ENCODE measurements at regions not wholly inside any gene's neighbourhood (a gene's known extent, or its start where the extent isn't known, plus 50 kb on each side); places are given as distances from the start of the nearest gene placed in this dataset.

GRCh38 chr9:6128030-6128429, 87.6 kb upstream of the IL33 start:
- Histone ChIP-seq H2AFZ (ENCODE audit: low read depth, low read length) (no peak overlapping the region), H3K79me2 (ENCODE audit: control insufficient read depth, insufficient read depth, low read length) (no peaks in the 10 kb centered on the region), H3K9ac (ENCODE audit: insufficient read depth in 1 of 2, low read depth in 2 of 2, low read length in 2 of 2) (no peak overlapping the region), H3K27ac (ENCODE audit: extremely low read depth, low read depth, low read length) (no peak overlapping the region), H3K4me2 (ENCODE audit: insufficient read depth, low read length) (no peak overlapping the region), H3K9me1 (ENCODE audit: control insufficient read depth, insufficient read depth, low read length) (no peaks in the 10 kb centered on the region), H3K4me3 (no peak overlapping the region), H4K20me1 (replicated peaks; ENCODE audit: control insufficient read depth, insufficient read depth, low read length) (no peaks in the 10 kb centered on the region), H3K4me1 (replicated peaks in 1 of 2; ENCODE audit: control insufficient read depth in 2 of 2, insufficient read depth in 2 of 2, low read length in 2 of 2) (no peaks in the 10 kb centered on the region), H3K27me3 (ENCODE audit: control insufficient read depth in 2 of 2, insufficient read depth in 2 of 2, low read length in 2 of 2) (peaks cover 0 to 4% of the 10 kb centered on the region in 2 experiments; a peak in 1 of 5 replicates), H3K9me3 (replicated peaks; ENCODE audit: control insufficient read depth, insufficient read depth, low read depth, low read length) (no peaks in the 10 kb centered on the region), H3K36me3 (ENCODE audit: control insufficient read depth, insufficient read depth, low read length) (no peaks in the 10 kb centered on the region)
- ChIA-PET POLR2A (interaction anchor here (0.7 kb wide), 1 partner anchor 9 kb away, joined by 3 read pairs; no protein-coding TSS in a partner anchor), CTCF (ENCODE audit: low intra/inter-chr PET ratio) (no interaction called here)
- DNase-seq (ENCODE audit: extremely low read depth in 1 of 4, low spot score in 3 of 4) (no peak), FAIRE-seq (no peak), ATAC-seq (no peak)
- WGBS (ENCODE audit: insufficient coverage, low coverage, missing lambda C conversion rate): 0% methylated on average over 2 of the region's 2 CpGs
- BruUV-seq (replicated peaks): no TSS peak
- no peak for TF ChIP-seq ZNF436 (CRISPR knock-in tag; IDR thresholded peaks at IDR 0.05)
- TF ChIP-seq RFX7 (CRISPR knock-in tag; IDR thresholded peaks at IDR 0.05): no peak
- no peak for TF ChIP-seq CEBPG (CRISPR knock-in tag; IDR thresholded peaks at IDR 0.05)
- TF ChIP-seq CEBPG (tag; conservative IDR thresholded peaks at IDR 0.05 in 1 of 2, IDR thresholded peaks at IDR 0.05 in 1 of 2): no peak
- no peak for TF ChIP-seq PRPF4 (IDR thresholded peaks at IDR 0.05; ENCODE audit: insufficient read depth, low read depth, low read length, poor library complexity, severe bottlenecking)
- TF ChIP-seq SMAD1 (IDR thresholded peaks at IDR 0.05; ENCODE audit: low read depth, low read length, partially characterized antibody): no peak
- no peak for TF ChIP-seq CGGBP1 (CRISPR knock-in tag; IDR thresholded peaks at IDR 0.05)
- no peak for TF ChIP-seq SRSF9 (IDR thresholded peaks at IDR 0.05; ENCODE audit: borderline replicate concordance, low read depth, low read length)
- no peak for TF ChIP-seq ZNF707 (CRISPR knock-in tag; conservative IDR thresholded peaks at IDR 0.05)
- intact Hi-C loops (cut with micrococcal nuclease) (no loop called here), in situ Hi-C loops (cut with MboI) (no loop called here)
